K562 (cell line): ENCODE measurements at regions not wholly inside any gene's neighbourhood (a gene's known extent, or its start where the extent isn't known, plus 50 kb on each side); places are given as distances from the start of the nearest gene placed in this dataset.

Source experiments
- DACH1 ChIP-seq: fragments of 450-650 bp; IDR thresholded peaks from 2 replicates; pipeline ENCODE4 v1.6.1; 2018; ENCODE audit not compliant: partially characterized antibody
- FOXK1 ChIP-seq: sonication (generic); formaldehyde crosslinking; IDR thresholded peaks from 2 replicates; pipeline ENCODE4 v1.8.0; 2022; ENCODE audit warnings: missing genetic modification reagents, mild to moderate bottlenecking, borderline replicate concordance
- HMBOX1 ChIP-seq: sonication (generic); IDR thresholded peaks from 2 replicates; pipeline ENCODE4 v1.6.1; 2016
- HNRNPLL ChIP-seq: fragments of 200-400 bp; formaldehyde crosslinking; IDR thresholded peaks from 2 replicates; pipeline ENCODE4 v1.6.1; 2017; ENCODE audit warnings: low read length, low read depth, mild to moderate bottlenecking; ENCODE audit not compliant: poor library complexity, severe bottlenecking
- JUN ChIP-seq, 2 experiments: sonication (generic) in 1 of 2; formaldehyde crosslinking in 1 of 2; IDR thresholded peaks; 2 replicates each; pipeline versions ENCODE4 v1.6.1 to v1.8.0; 2012 to 2022; ENCODE audit warnings: borderline replicate concordance in 2 of 2, mild to moderate bottlenecking in 2 of 2, improper control_type of control experiment in 1 of 2, low read depth in 1 of 2, low read length in 1 of 2, missing genetic modification reagents in 1 of 2
- KAT8 ChIP-seq: fragments of 450-650 bp; IDR thresholded peaks from 2 replicates; pipeline ENCODE4 v1.6.1; 2016; ENCODE audit warnings: low read depth, mild to moderate bottlenecking
- NCOA4 ChIP-seq: fragments of 450-650 bp; IDR thresholded peaks from 2 replicates; pipeline ENCODE4 v1.6.1; 2018; ENCODE audit warnings: mild to moderate bottlenecking; ENCODE audit not compliant: partially characterized antibody
- NFIC ChIP-seq: fragments of 450-650 bp; IDR thresholded peaks from 2 replicates; pipeline ENCODE4 v1.6.1; 2017; ENCODE audit warnings: mild to moderate bottlenecking, inconsistent platforms
- PCBP2 ChIP-seq: fragments of 200-400 bp; formaldehyde crosslinking; IDR thresholded peaks from 2 replicates; pipeline ENCODE4 v1.6.1; 2018; ENCODE audit warnings: low read length, low read depth, mild to moderate bottlenecking, moderate library complexity; ENCODE audit not compliant: poor library complexity, severe bottlenecking
- POLR2H ChIP-seq: IDR thresholded peaks from 2 replicates; pipeline ENCODE4 v1.6.1; 2016; ENCODE audit warnings: missing genetic modification characterization, low read depth, mild to moderate bottlenecking, control low read depth, missing compliant biosample characterization, moderate library complexity
- SLC30A9 ChIP-seq: fragments of 250-450 bp; sonication (Bioruptor Pico); IDR thresholded peaks from 2 replicates; pipeline ENCODE4 v1.8.0; 2022; ENCODE audit warnings: mild to moderate bottlenecking, moderate library complexity
- STAT5B ChIP-seq: fragments of 250-450 bp; sonication (Bioruptor Pico); IDR thresholded peaks from 2 replicates; pipeline ENCODE4 v1.8.0; 2021; ENCODE audit warnings: mild to moderate bottlenecking, inconsistent platforms
- U2AF2 ChIP-seq: fragments of 200-400 bp; formaldehyde crosslinking; optimal IDR thresholded peaks from 2 replicates; pipeline ENCODE3; 2017; ENCODE audit warnings: low read depth, mild to moderate bottlenecking, low read length
- YY1 ChIP-seq, 3 experiments: IDR thresholded peaks; 2 replicates each; pipeline ENCODE4 v1.6.1; 2011; ENCODE audit warnings: low read length in 2 of 3, mild to moderate bottlenecking in 2 of 3, moderate library complexity in 2 of 3, borderline replicate concordance in 1 of 3, control low read depth in 1 of 3, low read depth in 1 of 3; ENCODE audit not compliant: insufficient read depth in 3 of 3, insufficient replicate concordance in 2 of 3, control insufficient read depth in 1 of 3, insufficient read length in 1 of 3; ENCODE audit errors: extremely low read depth in 1 of 3
- ZBTB26 ChIP-seq: fragments of 450-650 bp; formaldehyde crosslinking; IDR thresholded peaks from 2 replicates; pipeline ENCODE4 v1.4.0; 2022; ENCODE audit warnings: missing genetic modification characterization
- ZNF274 ChIP-seq: IDR thresholded peaks from 2 replicates; pipeline ENCODE4 v1.6.1; 2011; ENCODE audit warnings: low read depth, mild to moderate bottlenecking, low read length, moderate library complexity, borderline replicate concordance
- ZNF3 ChIP-seq: fragments of 250-450 bp; sonication (Bioruptor Pico); IDR thresholded peaks from 2 replicates; pipeline ENCODE4 v1.5.0; 2021; ENCODE audit warnings: mild to moderate bottlenecking, moderate library complexity
- ZNF431 ChIP-seq: sonication (generic); formaldehyde crosslinking; IDR thresholded peaks from 2 replicates; pipeline ENCODE4 v1.8.0; 2022; ENCODE audit warnings: mild to moderate bottlenecking, missing genetic modification reagents
- TF ChIP-seq, protein P1 (sequence below): fragments of 450-650 bp; formaldehyde crosslinking; IDR thresholded peaks from 2 replicates; pipeline ENCODE4 v1.4.0; 2020; ENCODE audit warnings: mild to moderate bottlenecking, mixed read lengths

- TF ChIP-seq ZBTB26 (CRISPR knock-in tag) (no peak), STAT5B (CRISPR knock-in tag) (no peak), ZNF274 (no peak), POLR2H (tag) (no peak), HMBOX1 (no peak), DACH1 (no peak), JUN (IDR thresholded peaks at IDR 0.05; ENCODE audit: borderline replicate concordance, low read depth, low read length) (no peak), JUN (CRISPR knock-in tag; IDR thresholded peaks at IDR 0.05; ENCODE audit: borderline replicate concordance) (no peak), NCOA4 (no peak), KAT8 (no peak), ZNF3 (CRISPR knock-in tag) (no peak), U2AF2 (no peak), NFIC (no peak), SLC30A9 (no peak), ZNF431 (CRISPR knock-in tag) (no peak), FOXK1 (CRISPR knock-in tag) (no peak), HNRNPLL (no peak), YY1 (IDR thresholded peaks at IDR 0.05; ENCODE audit: borderline replicate concordance in 1 of 3, control insufficient read depth in 1 of 3, extremely low read depth in 1 of 3, insufficient read depth in 3 of 3, insufficient read length in 1 of 3, insufficient replicate concordance in 2 of 3, low read depth in 1 of 3, low read length in 2 of 3) (no peak), PCBP2 (no peak)
- TF ChIP-seq, protein P1, sequence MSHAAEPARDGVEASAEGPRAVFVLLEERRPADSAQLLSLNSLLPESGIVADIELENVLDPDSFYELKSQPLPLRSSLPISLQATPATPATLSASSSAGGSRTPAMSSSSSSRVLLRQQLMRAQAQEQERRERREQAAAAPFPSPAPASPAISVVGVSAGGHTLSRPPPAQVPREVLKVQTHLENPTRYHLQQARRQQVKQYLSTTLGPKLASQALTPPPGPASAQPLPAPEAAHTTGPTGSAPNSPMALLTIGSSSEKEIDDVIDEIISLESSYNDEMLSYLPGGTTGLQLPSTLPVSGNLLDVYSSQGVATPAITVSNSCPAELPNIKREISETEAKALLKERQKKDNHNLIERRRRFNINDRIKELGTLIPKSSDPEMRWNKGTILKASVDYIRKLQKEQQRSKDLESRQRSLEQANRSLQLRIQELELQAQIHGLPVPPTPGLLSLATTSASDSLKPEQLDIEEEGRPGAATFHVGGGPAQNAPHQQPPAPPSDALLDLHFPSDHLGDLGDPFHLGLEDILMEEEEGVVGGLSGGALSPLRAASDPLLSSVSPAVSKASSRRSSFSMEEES (CRISPR knock-in tag) = peak; percentile 94
Measured at GRCh38 chr22:22164541-22165272, 79.9 kb upstream of the VPREB1 start (continued).
